ENCODE measurements at regions not wholly inside any gene's neighbourhood (a gene's known extent, or its start where the extent isn't known, plus 50 kb on each side); places are given as distances from the start of the nearest gene placed in this dataset.

DNA sequence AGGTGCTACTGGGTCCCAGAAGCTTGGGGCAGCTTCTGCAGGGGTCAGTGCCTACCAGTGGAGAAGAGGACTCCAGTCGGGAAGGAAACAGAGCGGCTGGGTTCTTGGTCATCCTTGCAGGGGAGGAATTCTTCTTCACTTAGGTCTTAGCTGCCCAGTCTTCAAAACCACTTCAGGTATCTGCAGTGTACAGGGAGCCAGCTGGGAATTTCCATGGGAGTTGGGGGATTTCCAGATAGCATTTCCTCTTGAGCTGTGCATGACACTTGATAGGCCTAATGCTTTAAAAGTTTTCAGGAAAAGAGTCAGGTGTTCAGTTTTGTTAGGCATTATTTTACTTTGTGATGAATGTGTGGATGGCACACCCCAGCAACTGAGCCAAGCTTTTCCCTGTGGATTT lies 58.1 kb upstream of the ENPP6 start:
- DNase-seq (no peak), ATAC-seq (no peak)
- H3K4me3 ChIP-seq, result no peak overlapping the region
- TF ChIP-seq, protein P1, sequence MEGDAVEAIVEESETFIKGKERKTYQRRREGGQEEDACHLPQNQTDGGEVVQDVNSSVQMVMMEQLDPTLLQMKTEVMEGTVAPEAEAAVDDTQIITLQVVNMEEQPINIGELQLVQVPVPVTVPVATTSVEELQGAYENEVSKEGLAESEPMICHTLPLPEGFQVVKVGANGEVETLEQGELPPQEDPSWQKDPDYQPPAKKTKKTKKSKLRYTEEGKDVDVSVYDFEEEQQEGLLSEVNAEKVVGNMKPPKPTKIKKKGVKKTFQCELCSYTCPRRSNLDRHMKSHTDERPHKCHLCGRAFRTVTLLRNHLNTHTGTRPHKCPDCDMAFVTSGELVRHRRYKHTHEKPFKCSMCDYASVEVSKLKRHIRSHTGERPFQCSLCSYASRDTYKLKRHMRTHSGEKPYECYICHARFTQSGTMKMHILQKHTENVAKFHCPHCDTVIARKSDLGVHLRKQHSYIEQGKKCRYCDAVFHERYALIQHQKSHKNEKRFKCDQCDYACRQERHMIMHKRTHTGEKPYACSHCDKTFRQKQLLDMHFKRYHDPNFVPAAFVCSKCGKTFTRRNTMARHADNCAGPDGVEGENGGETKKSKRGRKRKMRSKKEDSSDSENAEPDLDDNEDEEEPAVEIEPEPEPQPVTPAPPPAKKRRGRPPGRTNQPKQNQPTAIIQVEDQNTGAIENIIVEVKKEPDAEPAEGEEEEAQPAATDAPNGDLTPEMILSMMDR (IDR thresholded peaks at IDR 0.05), result no peak
- no peaks in the 10 kb centered on the region for H3K4me1 ChIP-seq
- no peaks in the 10 kb centered on the region for H3K27me3 ChIP-seq (ENCODE audit: insufficient read depth in 3 of 3, low read length in 2 of 3)
- H3K36me3 ChIP-seq (ENCODE audit: insufficient read depth in 1 of 2, low read depth in 1 of 2), result no peaks in the 10 kb centered on the region
- intact Hi-C loops (cut with DNase I), result no loop called here
- no peaks in the 10 kb centered on the region for H3K9me3 ChIP-seq
- 78 to 87% (median 82%) methylated on average over 2 of the region's 2 CpGs for WGBS, 3 donors
- H3K27ac ChIP-seq, result no peak overlapping the region

DNA sequence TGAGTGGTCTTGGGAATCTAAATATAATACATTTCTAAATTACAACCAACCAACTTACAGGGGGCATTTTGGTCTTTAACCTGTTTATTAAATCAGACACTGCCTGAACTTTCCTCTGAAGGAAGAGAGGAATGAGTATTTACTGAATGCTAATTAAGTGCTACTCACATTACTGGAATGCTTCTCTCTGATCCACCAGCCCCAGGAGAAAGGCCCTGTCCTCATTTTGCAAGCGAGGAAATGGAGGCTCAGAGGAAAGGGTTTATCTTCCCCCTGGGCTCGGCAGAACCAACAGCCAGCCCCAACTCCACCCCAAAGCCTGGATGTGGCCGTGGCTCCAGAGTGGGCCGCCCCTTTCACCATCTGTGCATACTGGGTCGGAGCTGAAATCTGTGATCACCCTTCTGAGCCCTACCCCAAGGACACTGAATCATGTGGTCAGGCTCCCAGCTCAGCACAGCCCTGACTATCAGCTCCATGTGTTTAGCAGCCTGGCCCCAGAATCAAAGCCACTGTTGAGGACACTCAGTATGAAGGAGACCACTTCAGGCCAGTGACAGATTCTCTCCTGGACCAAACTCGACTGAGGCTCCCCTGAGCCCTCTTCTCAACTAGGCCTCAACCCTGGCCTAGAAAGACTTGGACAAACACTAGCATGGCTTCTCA lies 56.7 kb upstream of the ENPP6 start:
- TF ChIP-seq, protein P1 (IDR thresholded peaks at IDR 0.05), result no peak
- Histone ChIP-seq H3K27ac (no peak overlapping the region), H3K36me3 (ENCODE audit: insufficient read depth in 1 of 2, low read depth in 1 of 2) (no peaks in the 10 kb centered on the region), H3K4me3 (no peak overlapping the region), H3K9me3 (no peaks in the 10 kb centered on the region), H3K4me1 (no peaks in the 10 kb centered on the region), H3K27me3 (ENCODE audit: insufficient read depth in 3 of 3, low read length in 2 of 3) (no peaks in the 10 kb centered on the region)
- ATAC-seq (peak in 1 of 4 donors; percentile 37), DNase-seq (no peak)
- intact Hi-C loops (cut with DNase I), result no loop called here
- WGBS, 3 donors, result 58 to 66% (median 62%) methylated on average over 6 of the region's 6 CpGs

DNA sequence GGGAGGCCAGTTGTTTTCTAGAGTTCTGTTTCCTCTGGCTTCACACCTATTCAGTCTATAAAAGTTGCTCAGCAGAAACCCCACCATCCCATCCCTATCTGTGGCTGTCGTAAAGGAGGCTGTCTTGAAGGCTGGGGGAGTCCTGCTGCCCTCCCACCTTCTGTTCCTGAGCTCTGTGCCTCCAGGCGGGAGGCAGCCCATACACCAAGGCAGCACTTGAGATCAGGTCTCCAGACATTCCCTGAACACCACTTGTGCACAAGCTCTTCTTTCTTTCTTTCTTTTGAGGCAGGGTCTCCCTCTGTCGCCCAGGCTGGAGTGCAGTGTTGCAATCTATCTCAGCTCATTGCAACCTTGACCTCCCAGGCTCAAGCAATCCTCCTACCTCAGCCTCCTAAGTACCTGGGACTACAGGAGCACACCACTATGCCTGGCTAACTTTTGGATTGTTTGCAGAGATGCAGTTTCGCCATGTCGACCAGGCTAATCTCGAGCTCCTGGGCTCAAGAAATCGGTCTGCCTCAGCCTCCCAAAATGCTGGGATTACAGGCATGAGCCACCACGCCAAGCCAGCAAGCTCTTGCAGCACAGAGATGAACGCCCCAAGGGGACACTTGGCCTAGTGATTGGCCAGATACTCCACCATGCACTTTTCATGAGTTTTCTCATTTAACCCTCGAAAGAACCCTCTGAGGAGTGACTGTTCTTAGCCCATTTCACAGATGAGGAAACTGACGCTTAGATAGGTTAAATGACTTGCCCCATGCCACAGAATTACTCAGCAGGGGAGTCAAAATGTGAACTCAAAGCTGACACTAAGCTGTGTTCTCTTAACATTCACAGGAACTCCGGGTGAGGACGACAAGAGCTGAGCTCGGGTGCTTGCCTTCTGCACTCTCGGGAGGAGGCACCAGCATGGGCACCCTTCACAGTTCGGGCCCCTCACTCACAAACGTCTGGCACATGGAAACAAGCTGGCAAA lies 55.8 kb upstream of the ENPP6 start:
- H3K36me3 ChIP-seq (ENCODE audit: insufficient read depth in 1 of 2, low read depth in 1 of 2), result no peaks in the 10 kb centered on the region
- WGBS, 3 donors, result 79 to 85% (median 82%) methylated on average over 17 of the region's 17 CpGs
- ATAC-seq (no peak), DNase-seq (no peak)
- no peaks in the 10 kb centered on the region for H3K4me1 ChIP-seq
- no peak overlapping the region for H3K4me3 ChIP-seq
- no peaks in the 10 kb centered on the region for H3K27me3 ChIP-seq (ENCODE audit: insufficient read depth in 3 of 3, low read length in 2 of 3)
- no peaks in the 10 kb centered on the region for H3K9me3 ChIP-seq
- intact Hi-C loops (cut with DNase I), result no loop called here
- no peak overlapping the region for H3K27ac ChIP-seq
- TF ChIP-seq, protein P1 (IDR thresholded peaks at IDR 0.05), result no peak

DNA sequence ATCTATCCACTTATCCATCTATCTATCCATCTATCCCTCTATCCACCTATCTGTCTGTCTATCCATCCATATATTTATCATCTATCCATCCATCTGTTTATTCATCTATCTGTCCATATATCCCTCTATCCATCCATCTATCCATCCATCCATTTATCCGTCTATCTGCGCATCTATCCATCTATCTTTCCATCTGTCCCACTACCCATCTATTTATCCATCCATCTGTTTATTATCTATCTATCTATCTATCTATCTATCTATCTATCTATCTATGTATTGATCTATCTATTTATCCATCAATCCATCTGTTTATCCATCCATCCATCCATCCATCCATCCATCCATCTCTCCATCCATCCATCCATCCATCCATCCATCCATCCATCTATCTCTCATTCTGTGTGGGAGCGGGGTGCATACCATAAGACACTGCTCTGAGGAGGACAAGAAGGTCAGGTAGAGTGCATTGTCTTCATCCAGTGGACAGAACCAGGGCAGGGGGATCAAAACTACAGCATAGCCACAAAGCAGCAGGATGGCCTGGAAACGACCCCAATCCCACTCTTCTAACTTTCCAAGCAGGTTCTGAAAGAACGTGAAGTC lies 53.2 kb upstream of the ENPP6 start:
- TF ChIP-seq, protein P1 (IDR thresholded peaks at IDR 0.05), result no peak

More for the DNA sequence above, 53.2 kb upstream of the ENPP6 start:
- intact Hi-C loops (cut with DNase I), result no loop called here
- ATAC-seq (no peak), DNase-seq (no peak)
- no peaks in the 10 kb centered on the region for H3K4me1 ChIP-seq
- H3K36me3 ChIP-seq (ENCODE audit: insufficient read depth in 1 of 2, low read depth in 1 of 2), result no peaks in the 10 kb centered on the region
- no peaks in the 10 kb centered on the region for H3K27me3 ChIP-seq (ENCODE audit: insufficient read depth in 3 of 3, low read length in 2 of 3)
- 90 to 94% (median 92%) methylated on average over 5 of the region's 5 CpGs for WGBS, 3 donors
- H3K9me3 ChIP-seq, result no peaks in the 10 kb centered on the region
- no peak overlapping the region for H3K4me3 ChIP-seq
- no peak overlapping the region for H3K27ac ChIP-seq
